ENCODE measurements at regions not wholly inside any gene's neighbourhood (a gene's known extent, or its start where the extent isn't known, plus 50 kb on each side); places are given as distances from the start of the nearest gene placed in this dataset.

- TF ChIP-seq CTCF (IDR thresholded peaks at IDR 0.05; ENCODE audit: unreplicated experiment) = no peak
- H3K9me3 Mint-ChIP-seq = peaks cover 17% of the 10 kb centered on the region
- H3K36me3 Mint-ChIP-seq = no peaks in the 10 kb centered on the region
- H3K4me1 Mint-ChIP-seq = peaks cover 3% of the 10 kb centered on the region
- no peak overlapping the region for H3K4me3 Mint-ChIP-seq
- DNase-seq (ENCODE audit: low spot score in 2 of 2, unreplicated experiment in 2 of 2) = no peak
- H3K27ac Mint-ChIP-seq = no peak overlapping the region
- no peaks in the 10 kb centered on the region for H3K27me3 Mint-ChIP-seq (ENCODE audit: low read depth)
Observed at GRCh38 chr5:39721394-39721793, 296.6 kb upstream of the DAB2 start.

- Mint-ChIP-seq H3K9me3 (peaks cover 17% of the 10 kb centered on the region), H3K36me3 (no peaks in the 10 kb centered on the region), H3K4me3 (no peak overlapping the region), H3K27ac (no peak overlapping the region), H3K27me3 (ENCODE audit: low read depth) (no peaks in the 10 kb centered on the region), H3K4me1 (peaks cover 3% of the 10 kb centered on the region)
- no peak for TF ChIP-seq CTCF (IDR thresholded peaks at IDR 0.05; ENCODE audit: unreplicated experiment)
- DNase-seq (ENCODE audit: low spot score in 2 of 2, unreplicated experiment in 2 of 2) = no peak
Observed at GRCh38 chr5:39720136-39720535, 295.4 kb upstream of the DAB2 start.

GRCh38 chr5:39717176-39717897, 292.6 kb upstream of the DAB2 start:
- Mint-ChIP-seq H3K27me3 (ENCODE audit: low read depth) (no peaks in the 10 kb centered on the region), H3K4me3 (no peak overlapping the region), H3K9me3 (peaks cover 17% of the 10 kb centered on the region), H3K4me1 (peaks cover 12% of the 10 kb centered on the region), H3K27ac (no peak overlapping the region), H3K36me3 (no peaks in the 10 kb centered on the region)
- no peak for TF ChIP-seq CTCF (IDR thresholded peaks at IDR 0.05; ENCODE audit: unreplicated experiment)
- no peak for DNase-seq (ENCODE audit: low spot score in 2 of 2, unreplicated experiment in 2 of 2)

GRCh38 chr5:39716532-39717028, 291.8 kb upstream of the DAB2 start:
- no peak overlapping the region for H3K4me3 Mint-ChIP-seq
- H3K4me1 Mint-ChIP-seq = peaks cover 14% of the 10 kb centered on the region
- H3K27me3 Mint-ChIP-seq (ENCODE audit: low read depth) = no peaks in the 10 kb centered on the region
- H3K36me3 Mint-ChIP-seq = no peaks in the 10 kb centered on the region
- peaks cover 12% of the 10 kb centered on the region for H3K9me3 Mint-ChIP-seq
- no peak overlapping the region for H3K27ac Mint-ChIP-seq
- no peak for DNase-seq (ENCODE audit: low spot score in 2 of 2, unreplicated experiment in 2 of 2)
- no peak for TF ChIP-seq CTCF (IDR thresholded peaks at IDR 0.05; ENCODE audit: unreplicated experiment)

- Mint-ChIP-seq H3K4me3 (no peak overlapping the region), H3K4me1 (peaks cover 25% of the 10 kb centered on the region), H3K27ac (peak overlapping the region; percentile 87), H3K9me3 (peaks cover 2% of the 10 kb centered on the region), H3K27me3 (ENCODE audit: low read depth) (no peaks in the 10 kb centered on the region), H3K36me3 (no peaks in the 10 kb centered on the region)
- peak; percentile 74 for TF ChIP-seq CTCF (IDR thresholded peaks at IDR 0.05; ENCODE audit: unreplicated experiment)
- DNase-seq (ENCODE audit: low spot score in 2 of 2, unreplicated experiment in 2 of 2) = peak in 1 of 2 experiments; percentile 55
Observed at GRCh38 chr5:39714036-39714698, 289.4 kb upstream of the DAB2 start.

All from mesothelial cell of epicardium (in vitro differentiated cells).